Lung (tissue), 11 donors: ENCODE measurements at regions not wholly inside any gene's neighbourhood (a gene's known extent, or its start where the extent isn't known, plus 50 kb on each side); places are given as distances from the start of the nearest gene placed in this dataset.

Source experiments
- ATAC-seq: fragments of 200-7000 bp; cut with Tn5 transposase; one replicate; pipeline ENCODE4 v1.9.1; 2020; ENCODE audit warnings: moderate number of reproducible peaks; ENCODE audit not compliant: insufficient read depth, low FRiP score
- DNase-seq, 3 donors: peaks; one replicate each; pipeline ENCODE4 v3.0.0-alpha.2; 2013 to 2017
- H3K27ac ChIP-seq, 2 donors: one replicate each; pipeline ENCODE4 v1.5.1; 2013; ENCODE audit warnings: mild to moderate bottlenecking in 2 of 2, moderate library complexity in 2 of 2, control low read depth in 1 of 2, inconsistent platforms in 1 of 2, low read depth in 1 of 2, low read length in 1 of 2
- H3K27me3 ChIP-seq, 3 donors: one replicate each; pipeline ENCODE4 v1.5.1; 2013; ENCODE audit warnings: low read length in 2 of 3; ENCODE audit not compliant: control insufficient read depth in 3 of 3, insufficient read depth in 3 of 3
- H3K36me3 ChIP-seq, 4 donors: one replicate each; pipeline ENCODE4 v1.5.1; 2013; ENCODE audit warnings: low read length in 4 of 4, mild to moderate bottlenecking in 1 of 4, moderate library complexity in 1 of 4; ENCODE audit not compliant: control insufficient read depth in 4 of 4, insufficient read depth in 4 of 4
- H3K4me1 ChIP-seq, 5 donors: one replicate each; pipeline ENCODE4 v1.5.1; 2013; ENCODE audit warnings: low read length in 5 of 5, mild to moderate bottlenecking in 2 of 5, moderate library complexity in 1 of 5; ENCODE audit not compliant: control insufficient read depth in 5 of 5, insufficient read depth in 5 of 5
- H3K4me3 ChIP-seq: one replicate; pipeline ENCODE4 v1.5.1; 2013; ENCODE audit warnings: mild to moderate bottlenecking, control low read depth, moderate library complexity
- H3K9ac ChIP-seq, 2 donors: one replicate each; pipeline ENCODE4 v1.5.1; 2013; ENCODE audit warnings: low read length in 2 of 2, control low read depth in 1 of 2; ENCODE audit not compliant: insufficient read depth in 1 of 2
- H3K9me3 ChIP-seq, 4 donors: one replicate each; pipeline ENCODE4 v1.5.1; 2013; ENCODE audit warnings: low read length in 3 of 4, mild to moderate bottlenecking in 1 of 4, moderate library complexity in 1 of 4; ENCODE audit not compliant: control insufficient read depth in 4 of 4, insufficient read depth in 3 of 4
- CTCF ChIP-seq: IDR thresholded peaks from 2 replicates; pipeline ENCODE4 v1.5.1; 2012; ENCODE audit warnings: mild to moderate bottlenecking; ENCODE audit errors: control extremely low read depth, extremely low read depth
- WGBS, 2 donors: extraction: QIAGEN DNeasy Blood & Tissue Kit; methylation state at CpG; one replicate each; pipeline ENCODE4 v1.1.7; 2013; 5-methylcytosine and 5-hydroxymethylcytosine counted together
- donor health status: control.
- donor health status: control.
- donor health status: Bipolar disorder and iron deficiency.
- donor health status: healthy.
- donor health status: DM: yes; HTN: yes; CAD: no.

- WGBS, 2 donors = 56 to 70% methylated on average over 5 of the region's 5 CpGs
- H3K4me1 ChIP-seq = peaks cover 0 to 3% (median 0%) of the 10 kb centered on the region in 5 donors
- H3K27ac ChIP-seq = no peak overlapping the region
- H3K9ac ChIP-seq = no peak overlapping the region
- ATAC-seq (no peak), DNase-seq (peak; percentile 14 to 51 (median 40))
- H3K27me3 ChIP-seq = no peaks in the 10 kb centered on the region
- no peak for TF ChIP-seq CTCF
- H3K4me3 ChIP-seq = no peak overlapping the region
- H3K9me3 ChIP-seq = peaks cover 0 to 4% (median 0%) of the 10 kb centered on the region in 4 donors
- no peaks in the 10 kb centered on the region for H3K36me3 ChIP-seq
Observed at GRCh38 chr10:29826801-29827450, 192.2 kb upstream of the SVIL start.

- WGBS, 2 donors = 71 to 80% methylated on average over 5 of the region's 5 CpGs
- ATAC-seq = no peak
- H3K36me3 ChIP-seq = no peaks in the 10 kb centered on the region
- peaks cover 0 to 4% (median 0%) of the 10 kb centered on the region in 4 donors for H3K9me3 ChIP-seq
- DNase-seq = no peak
- H3K4me1 ChIP-seq = peaks cover 0 to 3% (median 0%) of the 10 kb centered on the region in 5 donors
- H3K4me3 ChIP-seq = no peak overlapping the region
- no peak for TF ChIP-seq CTCF
- H3K9ac ChIP-seq = no peak overlapping the region
- no peaks in the 10 kb centered on the region for H3K27me3 ChIP-seq
- H3K27ac ChIP-seq = no peak overlapping the region
Observed at GRCh38 chr10:29826221-29826620, 191.4 kb upstream of the SVIL start.

GRCh38 chr10:29823553-29824080, 188.8 kb upstream of the SVIL start:
- DNase-seq = no peak
- WGBS, 2 donors = 75% methylated on average over 7 of the region's 7 CpGs
- no peaks in the 10 kb centered on the region for H3K9me3 ChIP-seq
- H3K27me3 ChIP-seq = no peaks in the 10 kb centered on the region
- H3K4me3 ChIP-seq = no peak overlapping the region
- TF ChIP-seq CTCF = no peak
- H3K36me3 ChIP-seq = no peaks in the 10 kb centered on the region
- H3K9ac ChIP-seq = no peak overlapping the region
- peaks cover 0 to 3% (median 0%) of the 10 kb centered on the region in 5 donors for H3K4me1 ChIP-seq
- no peak overlapping the region for H3K27ac ChIP-seq
- ATAC-seq = no peak
